Suprapubic skin (tissue), 3 donors: ENCODE measurements at regions not wholly inside any gene's neighbourhood (a gene's known extent, or its start where the extent isn't known, plus 50 kb on each side); places are given as distances from the start of the nearest gene placed in this dataset.

Source experiments
- CTCF ChIP-seq, 2 donors: fragments of 200-600 bp in 1 of 2; fragments of 450-650 bp in 1 of 2; sonication (generic) in 1 of 2; IDR thresholded peaks; one replicate each; pipeline ENCODE4 v1.5.1; 2016 to 2019; ENCODE audit warnings: antibody characterized with exemption in 2 of 2, mild to moderate bottlenecking in 1 of 2, moderate library complexity in 1 of 2
- POLR2A ChIP-seq, 2 donors: fragments of 450-650 bp; IDR thresholded peaks; one replicate each; pipeline ENCODE4 v1.6.1; 2017; ENCODE audit warnings: antibody characterized with exemption in 2 of 2, mild to moderate bottlenecking in 2 of 2, moderate library complexity in 2 of 2

DNA sequence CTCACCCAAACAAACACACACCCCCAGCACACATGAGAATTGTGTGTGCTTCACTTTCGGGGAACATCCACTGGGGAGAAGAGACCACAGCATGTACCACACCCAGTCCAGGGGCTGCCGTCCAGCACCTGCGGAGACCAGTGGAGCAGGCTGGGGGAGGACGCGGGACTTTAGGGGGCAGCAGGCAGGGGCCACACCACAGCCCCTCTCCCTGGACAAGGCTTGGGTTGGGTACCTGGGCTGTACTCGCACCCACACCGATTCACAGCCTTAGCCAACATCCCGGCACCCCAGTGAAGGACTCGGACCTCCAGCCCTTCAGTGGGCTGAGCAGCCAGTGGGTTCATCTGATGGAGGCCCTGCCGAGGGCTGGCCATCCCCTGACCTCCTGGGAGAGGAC, 63.3 kb downstream of the RBFOX3 start:
- no peak for TF ChIP-seq POLR2A (IDR thresholded peaks at IDR 0.05)
- TF ChIP-seq CTCF (IDR thresholded peaks at IDR 0.05): no peak
